H54 (cell line): ENCODE measurements at regions not wholly inside any gene's neighbourhood (a gene's known extent, or its start where the extent isn't known, plus 50 kb on each side); places are given as distances from the start of the nearest gene placed in this dataset.

Experiments used
- DNase-seq: peaks from one replicate; pipeline ENCODE4 v3.0.0; 2011; ENCODE audit warnings: low spot score, mixed read lengths; ENCODE audit not compliant: insufficient read length
- FAIRE-seq: peaks from 3 replicates; lab custom pipeline; 2011; peaks lifted over from hg19 to GRCh38; lab: Jason Lieb, UNC
- POLR2A ChIP-seq: IDR thresholded peaks from 2 replicates; pipeline ENCODE4 v1.6.1; 2011; ENCODE audit warnings: low read depth, mild to moderate bottlenecking, low read length

- DNase-seq (no peak), FAIRE-seq (no peak)
- TF ChIP-seq POLR2A: no peak
Observed at GRCh38 chr11:116182356-116182966, 590.3 kb downstream of the BUD13 start.

- FAIRE-seq: no peak
- no peak for DNase-seq
- no peak for TF ChIP-seq POLR2A
Observed at GRCh38 chr11:116180806-116181600, 591.8 kb downstream of the BUD13 start.

GRCh38 chr11:116179401-116179800 lies 593.4 kb downstream of the BUD13 start:
- FAIRE-seq: no peak

GRCh38 chr11:116177521-116178210 lies 595.1 kb downstream of the BUD13 start:
- DNase-seq: no peak
- no peak for FAIRE-seq
- no peak for TF ChIP-seq POLR2A

More at GRCh38 chr11:116179401-116179800, 593.4 kb downstream of the BUD13 start:
- TF ChIP-seq POLR2A: no peak
- no peak for DNase-seq

GRCh38 chr11:116176484-116177005 lies 596.2 kb downstream of the BUD13 start:
- no peak for TF ChIP-seq POLR2A
- DNase-seq (no peak), FAIRE-seq (no peak)

GRCh38 chr11:116175707-116176106 lies 597.1 kb downstream of the BUD13 start:
- no peak for DNase-seq
- no peak for TF ChIP-seq POLR2A
- FAIRE-seq: no peak

GRCh38 chr11:116173941-116174911 lies 598.6 kb downstream of the BUD13 start:
- no peak for FAIRE-seq

GRCh38 chr11:116173506-116173905 lies 599.3 kb downstream of the BUD13 start:
- no peak for TF ChIP-seq POLR2A
- FAIRE-seq: no peak
- DNase-seq: no peak

More at GRCh38 chr11:116173941-116174911, 598.6 kb downstream of the BUD13 start:
- no peak for DNase-seq
- no peak for TF ChIP-seq POLR2A

- no peak for TF ChIP-seq POLR2A
- DNase-seq (no peak), FAIRE-seq (no peak)
Observed at GRCh38 chr11:116172851-116173250, 599.9 kb downstream of the BUD13 start.

- DNase-seq: no peak
- no peak for TF ChIP-seq POLR2A
- no peak for FAIRE-seq
Observed at GRCh38 chr11:116172156-116172555, 600.6 kb downstream of the BUD13 start.

GRCh38 chr11:116171271-116172140 lies 601.3 kb downstream of the BUD13 start:
- no peak for FAIRE-seq
- TF ChIP-seq POLR2A: no peak
- no peak for DNase-seq

- no peak for TF ChIP-seq POLR2A
- FAIRE-seq (no peak), DNase-seq (no peak)
Observed at GRCh38 chr11:116170526-116171120, 602.2 kb downstream of the BUD13 start.

GRCh38 chr11:116169776-116170175 lies 603.0 kb downstream of the BUD13 start:
- no peak for TF ChIP-seq POLR2A
- FAIRE-seq: no peak
- no peak for DNase-seq
